C1 segment of cervical spinal cord (tissue), 14 donors: ENCODE measurements at regions not wholly inside any gene's neighbourhood (a gene's known extent, or its start where the extent isn't known, plus 50 kb on each side); places are given as distances from the start of the nearest gene placed in this dataset.

Source experiments
- DNase-seq, 14 donors: peaks; one replicate each; lab custom pipeline; 2025; lab: John Stamatoyannopoulos, UW

GRCh38 chr16:85553436-85554113, 59.5 kb upstream of the GSE1 start:
- DNase-seq: peak in 5 of 14 donors; percentile 30 to 67 (median 36)

GRCh38 chr16:85554114-85554888, 58.8 kb upstream of the GSE1 start:
- peak in 12 of 14 donors; percentile 17 to 65 (median 48) for DNase-seq

GRCh38 chr16:85554889-85555718, 58.0 kb upstream of the GSE1 start:
- peak in 5 of 14 donors; percentile 30 to 70 (median 43) for DNase-seq

GRCh38 chr16:85555719-85556455, 57.2 kb upstream of the GSE1 start:
- no peak for DNase-seq

- DNase-seq: peak in 3 of 14 donors; percentile 15 to 37 (median 31)
Observed at GRCh38 chr16:85556456-85557082, 56.6 kb upstream of the GSE1 start.

GRCh38 chr16:85557083-85557970, 55.8 kb upstream of the GSE1 start:
- peak in 1 of 14 donors; percentile 35 for DNase-seq

- DNase-seq: no peak
Observed at GRCh38 chr16:85557971-85558657, 55.0 kb upstream of the GSE1 start.

- DNase-seq: no peak
Observed at GRCh38 chr16:85560932-85561247, 52.2 kb upstream of the GSE1 start.

GRCh38 chr16:85561248-85562092, 51.7 kb upstream of the GSE1 start:
- no peak for DNase-seq

GRCh38 chr16:85562093-85562786, 50.9 kb upstream of the GSE1 start:
- DNase-seq: no peak

- DNase-seq: no peak
Observed at GRCh38 chr16:85563034-85563433, 50.1 kb upstream of the GSE1 start.
